Left renal pelvis (tissue), 4 donors: ENCODE measurements at regions not wholly inside any gene's neighbourhood (a gene's known extent, or its start where the extent isn't known, plus 50 kb on each side); places are given as distances from the start of the nearest gene placed in this dataset.
A peak's percentile ranks its signal among the peaks of the same experiment; 100 is the strongest.

Source experiments
- DNase-seq, 4 donors: peaks; one replicate each; pipeline ENCODE4 v3.0.0-alpha.2; 2013; ENCODE audit warnings: low read depth in 4 of 4, low spot score in 3 of 4

DNA sequence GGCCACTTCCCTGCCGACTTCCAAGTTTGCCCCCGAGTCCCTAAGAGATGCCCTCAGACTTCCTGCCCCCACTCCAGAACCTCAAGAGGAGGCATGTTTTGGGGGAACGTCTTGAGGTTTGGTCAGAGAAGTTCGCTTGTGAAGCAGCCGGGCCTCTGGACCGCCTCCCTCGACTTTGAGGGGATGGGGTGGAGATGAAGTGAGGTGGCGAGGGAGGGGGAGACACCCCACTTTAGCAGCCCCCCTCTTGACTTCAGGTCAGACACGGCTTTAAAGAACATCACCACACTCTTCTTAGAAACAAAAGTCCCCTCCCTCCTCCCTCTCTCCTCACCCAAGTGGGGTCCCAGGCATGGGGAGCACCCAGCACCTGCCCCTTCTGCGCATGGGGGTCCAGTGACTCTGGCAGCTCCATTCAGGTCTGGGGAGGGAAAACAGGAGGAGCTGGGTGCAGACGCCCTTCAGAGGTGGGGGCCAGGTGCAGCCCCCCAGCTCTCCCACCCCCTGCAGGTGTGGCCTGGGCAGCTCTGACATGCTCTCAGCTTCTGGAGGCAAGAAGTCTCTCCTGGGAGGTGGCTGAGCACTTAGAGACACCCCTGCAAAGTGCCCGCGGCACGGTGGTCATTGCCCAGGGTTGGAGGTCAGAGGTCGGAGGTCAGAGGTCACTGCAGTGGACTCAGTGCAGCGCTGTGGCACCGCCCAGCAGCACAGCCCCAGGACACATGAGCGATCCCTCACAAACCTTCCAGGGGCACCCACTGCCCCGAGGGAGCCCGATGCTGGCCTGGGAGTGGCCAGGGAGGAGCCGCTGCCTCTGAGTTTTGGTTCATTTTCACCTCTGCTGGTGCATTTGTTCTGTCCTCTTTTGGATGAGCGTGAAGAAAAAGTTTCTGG is 108.8 kb downstream of the CPZ start:
- no peak for DNase-seq

DNA sequence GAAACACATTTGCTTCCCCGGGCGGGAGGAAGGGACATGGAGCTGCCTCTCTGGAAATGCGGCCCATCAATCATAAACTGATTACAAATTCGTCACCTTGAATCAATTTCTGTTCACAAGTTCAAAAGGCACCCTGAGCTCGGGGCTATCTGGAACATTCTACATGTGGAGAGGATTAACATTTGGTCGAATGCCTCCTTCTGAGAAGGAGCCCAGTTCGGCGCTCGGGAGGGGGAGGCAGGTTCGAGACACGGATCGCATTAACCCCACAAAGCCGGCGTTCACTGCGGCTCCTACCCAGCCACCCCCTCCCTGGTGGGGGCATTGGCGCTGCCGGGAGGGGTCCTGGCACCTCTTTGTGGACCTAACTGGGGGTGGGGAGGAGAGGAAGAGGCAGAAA is 108.0 kb downstream of the CPZ start:
- no peak for DNase-seq

DNA sequence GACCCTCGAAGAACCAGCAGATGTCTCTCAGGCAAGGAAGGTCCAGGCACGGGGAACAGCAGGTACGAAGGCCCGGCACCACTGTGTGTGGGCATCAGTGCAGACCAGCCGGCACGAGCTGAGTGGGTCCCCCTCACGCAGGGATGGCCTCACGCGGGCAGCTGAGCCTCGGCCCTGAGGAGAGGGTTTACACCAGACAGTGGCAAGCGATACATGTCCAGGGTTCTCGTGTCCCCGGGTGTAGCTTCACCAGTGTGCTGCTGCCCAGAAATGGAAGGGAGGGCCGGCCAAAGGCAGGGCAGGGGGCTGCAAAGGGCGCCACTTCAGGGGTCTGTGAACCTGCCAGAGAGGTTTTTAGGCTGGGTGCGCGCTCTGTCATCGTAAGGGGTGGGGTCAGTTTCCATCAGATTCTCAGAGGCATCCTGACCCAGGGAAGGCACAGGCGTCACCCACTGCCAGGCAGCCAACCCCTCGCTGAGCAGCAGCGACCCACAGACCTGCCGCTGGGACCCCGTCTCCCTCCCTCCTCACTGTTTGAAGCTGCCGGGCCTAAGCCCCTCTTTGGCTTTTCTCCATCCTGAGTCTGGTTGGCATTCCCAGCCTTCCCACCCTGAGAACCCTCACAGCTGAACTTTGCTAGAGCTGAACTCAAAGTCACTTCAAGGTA is 107.0 kb downstream of the CPZ start:
- no peak for DNase-seq

DNA sequence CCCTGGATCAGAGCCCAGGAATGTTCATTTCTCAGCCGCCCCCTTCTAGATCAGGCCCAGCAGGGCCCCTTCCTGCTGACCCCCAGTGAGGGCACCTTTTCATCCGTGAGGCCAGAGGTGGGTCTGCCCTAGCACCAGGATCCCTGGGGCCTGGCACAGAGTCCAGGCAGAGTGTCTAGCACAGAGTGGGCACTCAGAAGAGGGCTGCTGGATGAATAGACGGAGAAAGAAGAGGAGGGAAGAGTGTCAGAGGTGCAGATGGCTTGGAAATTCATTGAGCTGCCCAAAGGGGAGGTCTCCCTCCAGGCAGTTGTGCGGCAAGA is 106.5 kb downstream of the CPZ start:
- DNase-seq = no peak

DNA sequence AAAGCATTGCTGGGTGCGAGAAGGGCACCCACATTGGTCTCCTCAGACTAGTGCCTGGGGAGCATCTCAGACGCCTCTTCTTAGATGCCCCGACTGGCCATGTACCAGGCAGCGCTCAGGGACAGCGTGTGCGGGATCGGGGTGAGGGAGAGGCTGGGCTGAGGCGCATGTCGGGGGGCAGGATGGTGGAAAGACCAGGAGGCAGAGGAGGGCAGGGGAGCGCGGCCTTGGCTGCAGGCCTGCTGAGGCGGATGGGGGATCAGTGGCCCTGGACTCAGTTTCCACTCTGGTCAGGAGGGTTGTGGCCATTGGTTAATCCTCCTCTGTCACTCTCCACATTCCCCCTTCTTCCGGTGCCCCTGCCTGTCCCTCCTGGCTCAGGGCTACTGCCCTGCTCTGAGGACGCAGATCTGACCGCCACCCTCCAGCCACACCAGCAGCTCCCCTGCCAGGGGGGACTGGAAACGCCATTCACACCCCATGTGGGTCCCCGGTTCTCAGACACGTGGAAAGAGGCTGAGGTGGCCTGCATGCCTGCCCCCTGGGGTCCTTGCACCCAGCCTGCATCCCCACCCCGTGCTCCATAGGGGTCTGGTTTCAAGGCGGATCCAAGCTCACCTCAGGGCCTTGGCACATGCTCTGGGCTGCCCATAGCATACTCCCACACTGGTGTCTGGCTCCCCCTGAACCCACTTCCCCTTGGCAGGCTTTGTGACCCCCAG is 105.9 kb downstream of the CPZ start:
- no peak for DNase-seq

DNA sequence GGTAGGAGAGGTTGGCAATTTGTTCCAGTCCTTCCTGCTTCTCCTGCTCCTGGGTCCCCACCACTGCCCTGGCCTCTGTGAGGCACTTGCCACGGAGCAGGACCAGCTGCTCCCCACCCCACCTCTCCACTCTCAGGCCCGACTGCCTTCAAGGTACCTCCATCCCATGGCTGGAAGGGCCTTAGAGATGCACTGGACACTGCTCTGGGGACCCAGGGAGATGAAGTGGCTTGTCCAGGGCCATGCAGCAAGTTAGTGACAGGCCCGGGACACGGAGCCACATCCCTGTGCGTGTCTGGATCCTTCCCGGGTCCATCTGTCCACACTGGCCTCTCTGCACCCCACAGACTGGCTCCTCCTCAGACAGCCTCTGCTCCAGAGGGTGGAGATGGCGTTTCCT is 105.3 kb downstream of the CPZ start:
- DNase-seq = no peak

DNA sequence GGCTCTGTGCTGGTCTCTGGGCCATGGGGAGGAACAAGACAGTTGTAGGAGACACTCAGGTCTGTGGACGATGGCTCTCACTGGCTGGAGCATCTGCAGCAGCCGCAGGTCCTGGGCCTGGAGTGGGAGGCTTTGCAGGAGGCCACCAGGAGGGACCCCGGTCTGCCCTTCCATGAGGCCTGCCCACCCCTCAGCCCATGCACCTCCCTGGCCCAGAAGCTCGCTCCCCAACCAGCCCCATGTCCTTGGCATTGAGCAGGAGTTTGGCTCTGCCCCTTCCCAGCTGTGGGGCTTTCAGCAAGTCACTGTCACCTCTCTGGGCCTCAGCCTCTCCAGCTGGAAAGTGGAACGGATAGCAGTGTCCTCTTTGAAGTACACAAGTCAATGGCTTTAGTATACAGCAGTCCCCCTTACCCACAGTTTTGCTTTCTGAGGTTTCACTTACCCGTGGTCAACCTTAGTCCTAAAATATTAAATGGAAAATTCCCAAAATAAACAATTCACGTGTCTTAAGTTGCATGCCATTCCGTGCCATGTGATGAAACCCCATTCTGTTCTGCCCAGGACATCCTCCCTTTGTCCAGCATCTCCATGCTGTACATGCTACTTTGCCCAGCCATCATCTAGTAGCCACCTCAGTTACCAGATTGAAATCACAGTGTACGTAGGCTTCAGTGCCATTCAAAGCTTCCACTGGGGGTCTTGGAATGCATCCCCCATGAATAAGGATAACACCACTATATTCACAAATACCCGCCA is 104.0 kb downstream of the CPZ start:
- no peak for DNase-seq

DNA sequence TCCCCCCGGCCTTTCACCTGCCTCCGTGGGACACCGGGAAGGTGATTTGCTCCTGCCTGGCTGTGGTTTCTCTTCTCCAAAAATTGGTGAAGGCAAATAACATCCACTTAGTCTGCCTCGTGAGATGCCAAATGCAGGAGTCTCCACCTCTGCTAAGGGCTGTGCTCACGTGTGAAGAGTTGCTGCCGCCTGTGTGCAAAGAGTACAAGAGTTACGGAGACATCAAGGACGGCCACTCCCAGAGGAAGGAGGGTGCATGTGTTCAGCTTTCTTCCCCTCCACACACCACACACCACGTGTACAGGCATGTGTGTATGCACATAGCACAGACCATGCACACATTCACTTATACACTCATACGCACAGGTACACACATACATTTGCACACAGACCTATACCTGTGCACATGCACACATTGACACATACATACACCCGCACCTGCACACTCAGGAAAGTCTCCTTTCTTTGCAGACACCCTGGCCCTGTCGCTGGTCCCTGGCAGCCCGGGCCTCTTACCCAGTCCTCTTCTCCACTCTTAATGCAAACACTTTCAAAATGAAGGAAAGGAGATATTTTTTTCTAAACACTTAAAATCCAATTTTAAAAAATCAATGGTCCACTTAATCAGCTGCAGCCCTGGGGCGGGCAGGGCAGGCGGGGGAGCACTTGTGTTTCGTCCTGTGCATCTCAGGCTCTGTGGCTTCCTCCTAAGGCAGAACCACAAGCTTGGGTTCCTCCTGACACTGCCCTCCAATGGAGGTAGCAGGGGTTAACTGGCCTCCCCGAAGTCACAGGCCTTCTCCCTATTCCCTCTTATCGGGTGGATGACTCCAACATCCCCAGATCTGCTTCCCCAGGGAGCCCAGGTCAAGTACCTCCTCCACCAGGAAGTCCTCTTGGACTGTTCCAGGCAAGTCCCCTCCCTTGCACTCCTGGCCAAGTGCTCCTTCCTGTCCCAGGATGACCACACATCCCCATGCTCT is 103.0 kb downstream of the CPZ start:
- no peak for DNase-seq

DNA sequence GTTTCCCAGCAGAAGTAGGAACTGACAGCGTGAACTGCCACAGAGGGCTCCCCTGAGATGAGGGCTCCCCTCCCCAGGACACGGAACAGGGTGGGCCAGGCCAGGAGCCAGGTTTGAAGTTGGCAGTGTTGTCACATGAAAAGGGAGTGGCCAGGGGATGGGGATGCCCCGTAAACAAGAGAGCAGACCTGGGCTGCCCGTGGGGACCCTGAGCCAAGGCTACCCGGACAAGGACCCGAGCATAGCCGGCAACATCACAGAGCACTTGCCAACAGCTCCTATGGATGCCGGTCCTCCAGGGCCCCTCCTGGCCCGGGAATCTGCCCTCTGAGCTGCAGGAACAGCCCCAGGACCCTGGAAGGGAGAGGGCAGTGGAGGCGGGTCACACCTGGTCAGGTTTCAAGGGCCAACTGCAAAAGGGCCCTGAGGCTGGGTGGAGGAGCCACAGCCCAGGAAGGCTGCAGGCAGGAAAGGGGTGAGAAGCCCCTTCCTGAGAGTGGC is 102.1 kb downstream of the CPZ start:
- DNase-seq = no peak

DNA sequence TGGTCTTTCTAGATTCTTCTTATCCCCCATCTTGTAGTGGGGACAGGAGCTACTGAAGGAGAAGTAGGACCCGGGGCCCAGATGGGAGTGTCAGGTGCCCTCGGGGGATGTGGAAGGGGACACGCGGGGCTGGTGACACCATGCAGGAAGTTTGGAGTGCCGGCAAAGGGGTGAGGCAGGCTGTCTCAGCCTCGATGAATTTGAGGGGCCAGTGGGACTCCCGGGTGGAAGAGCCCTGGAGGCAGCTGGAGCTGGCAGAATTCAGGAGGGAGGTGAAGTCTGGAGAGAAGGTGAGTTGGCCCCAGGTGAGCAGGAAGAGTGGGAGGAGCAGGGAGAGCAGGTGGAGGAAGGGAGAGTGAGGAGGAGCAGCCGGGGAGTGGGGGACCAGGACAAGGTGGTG is 101.7 kb downstream of the CPZ start:
- DNase-seq = no peak

DNA sequence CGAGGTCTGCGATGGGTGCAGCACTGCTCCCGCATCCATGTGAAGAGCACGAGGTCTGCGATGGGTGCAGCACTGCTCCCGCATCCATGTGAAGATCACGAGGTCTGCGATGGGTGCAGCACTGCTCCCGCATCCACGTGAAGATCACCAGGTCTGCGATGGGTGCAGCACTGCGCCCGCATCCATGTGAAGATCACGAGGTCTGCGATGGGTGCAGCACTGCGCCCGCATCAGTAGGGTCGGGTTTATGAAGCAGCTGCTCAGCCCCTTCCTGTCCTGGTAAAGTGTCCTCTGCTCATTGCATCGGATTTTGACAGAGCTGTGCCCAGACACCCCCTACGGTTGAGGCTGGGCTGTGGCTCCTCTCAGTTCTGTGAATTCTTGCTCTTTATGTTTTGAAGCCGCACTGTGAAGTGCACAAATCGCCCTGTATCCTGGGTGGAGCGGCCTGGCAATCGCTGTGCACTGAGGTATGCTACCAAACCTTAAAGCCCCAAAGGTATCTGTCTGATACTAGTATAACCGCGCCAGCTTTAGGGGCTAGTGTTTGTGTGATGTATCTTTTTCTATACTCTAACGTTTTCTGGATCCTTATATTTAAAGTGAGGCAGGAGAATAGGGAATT is 98.7 kb downstream of the CPZ start:
- no peak for DNase-seq

DNA sequence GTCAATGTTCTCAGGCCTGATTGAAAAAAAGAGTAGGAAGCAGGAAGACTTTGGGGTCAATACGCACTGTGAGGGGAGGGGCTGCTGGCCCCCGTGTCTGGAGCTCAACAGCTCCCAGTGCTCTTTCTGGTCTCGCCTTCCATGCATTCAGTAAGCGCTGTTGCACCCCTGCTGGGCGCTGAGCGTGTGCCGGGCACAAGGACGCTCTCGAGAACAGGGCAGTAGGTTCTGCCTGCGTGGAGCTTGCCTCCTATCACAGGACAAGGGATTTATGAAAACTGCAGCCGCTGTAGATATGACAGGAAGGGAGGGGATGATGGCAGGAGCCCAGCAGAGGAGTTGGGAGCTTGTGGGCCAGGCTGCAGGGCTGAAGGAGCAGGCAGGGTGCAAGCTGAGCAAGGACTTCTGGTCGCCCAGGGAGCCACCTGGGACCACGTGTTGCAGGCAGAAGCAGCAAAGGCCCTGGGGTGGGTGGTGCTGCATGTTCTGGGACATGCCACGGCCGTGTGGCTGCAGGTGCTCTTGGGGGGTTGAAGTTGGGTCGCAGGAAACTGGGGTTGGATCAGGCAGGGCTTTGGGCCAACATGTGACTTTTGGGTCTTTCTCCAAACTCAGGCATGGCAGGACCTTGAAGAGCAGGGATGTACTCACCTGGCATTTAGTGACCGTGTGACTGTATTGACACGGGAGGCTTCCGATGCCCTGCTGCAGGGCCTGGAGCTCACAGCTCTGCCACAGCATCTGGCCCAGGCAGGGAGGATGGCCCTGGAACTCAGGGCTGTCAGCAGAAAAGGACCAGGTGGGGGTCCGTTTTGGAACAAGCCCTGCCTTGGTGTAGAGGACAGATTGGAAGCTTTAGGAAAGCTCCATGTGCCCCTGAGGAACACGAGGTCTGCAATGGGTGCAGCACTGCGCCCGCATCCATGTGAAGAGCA is 97.9 kb downstream of the CPZ start:
- DNase-seq = no peak

DNA sequence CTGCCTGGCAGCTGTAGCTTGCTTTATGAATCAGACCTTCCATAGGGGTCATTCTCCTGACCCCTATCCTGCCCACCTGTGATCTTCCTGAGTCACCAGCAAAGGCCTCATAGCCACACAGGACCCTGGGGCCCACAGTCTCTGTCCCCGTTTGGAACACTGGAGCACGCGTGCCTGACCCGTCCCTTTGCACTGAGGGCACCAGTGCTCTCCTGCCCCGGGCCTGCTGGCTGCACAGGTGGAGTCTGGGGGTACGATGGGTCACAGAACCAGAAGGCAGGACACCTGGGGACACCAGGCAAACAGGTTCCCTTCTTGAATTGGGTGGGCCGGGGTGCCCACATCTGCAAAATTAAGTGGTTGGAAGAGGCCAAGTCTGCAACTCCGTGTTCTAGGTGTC is 97.2 kb downstream of the CPZ start:
- DNase-seq = no peak

DNA sequence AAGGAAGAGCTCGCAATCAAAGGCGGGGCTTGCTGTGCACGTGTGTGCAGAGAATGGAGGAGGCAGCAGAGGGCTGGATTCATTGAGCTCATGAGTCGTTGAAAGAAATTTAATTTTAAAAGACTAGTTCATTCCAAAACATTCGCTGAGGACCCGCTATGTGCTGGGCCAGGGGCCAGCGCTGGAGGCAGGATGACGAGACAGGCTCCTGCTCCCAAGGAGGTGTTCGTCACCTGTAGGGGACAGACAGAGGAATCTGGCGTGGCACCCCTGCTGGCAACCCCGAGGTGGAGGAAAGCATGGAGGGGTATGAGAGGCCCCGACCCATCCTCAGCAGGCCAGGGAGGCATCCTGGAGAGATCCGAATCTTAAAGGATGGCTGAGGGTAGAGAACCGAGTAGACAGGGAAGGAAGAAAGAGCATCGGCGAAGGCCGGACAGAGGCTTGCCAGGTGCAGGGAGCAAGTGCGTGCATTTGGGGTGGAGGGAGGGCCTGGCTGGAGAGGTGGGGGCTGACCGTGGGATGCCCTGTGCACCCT is 96.4 kb downstream of the CPZ start:
- no peak for DNase-seq

DNA sequence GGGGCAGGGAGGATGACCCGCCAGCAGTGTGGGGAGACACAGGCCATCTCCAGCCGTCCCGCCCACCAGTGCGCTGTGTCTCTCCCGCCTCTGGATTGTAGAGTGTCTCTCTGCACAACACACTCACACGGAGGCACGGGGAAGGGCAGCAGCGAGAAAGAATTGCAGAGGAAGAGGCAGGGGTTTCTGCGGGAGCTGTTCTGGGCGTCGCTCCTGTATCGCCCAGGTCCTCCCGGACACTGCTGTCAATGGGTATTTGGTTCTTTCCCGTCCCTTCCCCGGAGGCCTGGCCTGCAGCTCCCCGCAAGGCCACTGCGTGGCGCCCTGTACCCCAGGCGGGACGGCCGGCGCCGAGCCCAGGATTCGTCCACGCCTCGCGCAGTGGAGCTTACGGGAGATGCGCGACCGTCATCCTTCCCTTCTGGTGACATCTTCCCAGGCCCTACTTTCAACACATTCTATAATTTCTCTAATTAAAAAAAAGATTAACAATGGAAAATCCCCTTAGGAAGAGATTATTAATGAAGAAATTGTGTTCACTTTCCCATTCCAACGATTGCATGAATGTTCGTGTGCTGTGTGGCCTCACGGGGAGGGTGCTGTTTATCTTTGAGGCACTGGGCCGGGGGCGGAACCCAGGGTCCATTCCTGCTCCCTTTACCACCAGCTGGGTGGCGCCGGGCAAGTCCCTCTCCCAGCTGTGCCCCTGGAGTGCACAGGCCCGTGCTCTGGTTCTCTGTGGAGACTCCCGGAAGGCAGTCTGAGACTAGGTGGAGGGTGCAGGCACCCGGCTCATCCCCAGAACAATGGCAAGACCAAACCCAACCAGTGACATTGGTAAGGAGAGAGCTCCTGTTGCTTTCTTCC is 95.7 kb downstream of the CPZ start:
- peak in 1 of 4 donors; percentile 8 for DNase-seq

DNA sequence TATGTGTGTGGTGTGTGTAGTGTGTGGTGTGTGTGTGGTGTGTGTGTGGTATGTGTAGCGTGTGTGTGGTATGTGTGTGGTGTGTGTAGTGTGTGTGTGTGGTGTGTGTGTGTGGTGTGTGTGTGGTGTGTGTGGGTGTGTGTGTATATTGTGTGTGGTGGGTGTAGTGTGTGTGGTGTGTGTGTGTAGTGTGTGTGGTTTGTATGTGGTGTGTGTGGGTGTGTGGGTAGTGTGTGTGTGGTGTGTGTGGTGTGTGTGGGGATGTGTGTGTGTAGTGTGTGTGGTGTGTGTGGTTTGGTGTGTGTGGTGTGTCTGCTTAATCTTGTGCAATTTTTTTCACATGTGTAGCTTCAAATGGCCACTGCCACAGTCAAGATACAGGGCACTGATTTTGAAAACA is 94.5 kb downstream of the CPZ start:
- no peak for DNase-seq

DNA sequence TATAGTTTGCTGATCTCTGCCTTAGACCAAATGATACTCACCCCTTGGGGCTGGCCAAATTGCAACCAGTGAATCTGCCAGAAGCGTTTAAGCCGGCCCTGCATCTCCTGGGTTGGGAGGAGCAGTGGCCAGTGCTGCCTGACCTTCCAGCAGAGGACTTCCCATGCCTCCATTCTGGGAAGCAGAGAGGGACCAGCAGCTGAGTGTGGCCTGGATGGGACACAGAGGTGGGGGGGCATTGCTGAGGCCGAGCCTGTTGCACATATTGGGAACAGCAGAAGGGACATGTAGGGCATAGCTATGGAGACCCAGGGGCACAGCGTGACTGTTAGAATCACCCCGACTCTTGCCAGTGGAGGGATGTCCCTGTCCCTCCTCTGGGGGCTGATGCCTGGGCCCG is 93.3 kb downstream of the CPZ start:
- no peak for DNase-seq
